IMR-90 (cell line): ENCODE measurements at regions not wholly inside any gene's neighbourhood (a gene's known extent, or its start where the extent isn't known, plus 50 kb on each side); places are given as distances from the start of the nearest gene placed in this dataset.

Source experiments
- ATAC-seq: fragments of 200-7000 bp; cut with Tn5 transposase; 2 replicates; pipeline ENCODE4 v1.9.1; 2020; ENCODE audit warnings: low read depth, mild to moderate bottlenecking, moderate library complexity
- BruUV-seq: library from RNA; stranded (reverse); fragments of 400-500 nt; replicated peaks from 2 replicates; lab custom pipeline; 2021; lab: Mats Ljungman, UMichigan
- CTCF ChIA-PET: fragments of 300-600 bp; formaldehyde crosslinking; extraction: SDS; loops from one replicate; lab custom pipeline; 2021; ENCODE audit warnings: antibody characterized with exemption; lab: Yijun Ruan, JAX
- POLR2A ChIA-PET: fragments of 300-600 bp; sonication (Branson Sonifier 250); formaldehyde crosslinking; loops from one replicate; lab custom pipeline; 2022; ENCODE audit warnings: antibody characterized with exemption; ENCODE audit not compliant: unreplicated experiment; lab: Charles Lee
- DNase-seq: peaks from one replicate; pipeline ENCODE4 v3.0.0; 2013
- H2AFZ ChIP-seq: replicated peaks from 2 replicates; pipeline ENCODE3; 2013; ENCODE audit warnings: low read length, mild to moderate bottlenecking; ENCODE audit not compliant: poor library complexity
- H2AK5ac ChIP-seq: 2 replicates; pipeline ENCODE4 v1.6.1; 2013; ENCODE audit warnings: low read depth, low read length, inconsistent platforms
- H2AK9ac ChIP-seq: replicated peaks from 2 replicates; pipeline ENCODE3; 2013; ENCODE audit warnings: mild to moderate bottlenecking, low read depth, low read length, moderate library complexity; ENCODE audit not compliant: poor library complexity
- H2BK120ac ChIP-seq: 2 replicates; pipeline ENCODE4 v1.6.1; 2013; ENCODE audit warnings: low read depth, low read length, inconsistent platforms
- H2BK15ac ChIP-seq: 3 replicates; pipeline ENCODE4 v1.6.1; 2013; ENCODE audit warnings: low read depth, low read length, inconsistent platforms
- H2BK20ac ChIP-seq: 2 replicates; pipeline ENCODE4 v1.6.1; 2013; ENCODE audit warnings: low read depth, mild to moderate bottlenecking, inconsistent platforms, low read length, moderate library complexity
- H2BK5ac ChIP-seq: 2 replicates; pipeline ENCODE4 v1.6.1; 2013; ENCODE audit warnings: mild to moderate bottlenecking, low read depth, low read length, inconsistent platforms; ENCODE audit not compliant: poor library complexity, severe bottlenecking
- H3K14ac ChIP-seq: replicated peaks from 2 replicates; pipeline ENCODE4 v1.6.1; 2013; ENCODE audit warnings: low read depth, low read length, inconsistent platforms
- H3K18ac ChIP-seq: 2 replicates; pipeline ENCODE4 v1.6.1; 2013; ENCODE audit warnings: low read depth, low read length, control low read depth
- H3K23ac ChIP-seq: 2 replicates; pipeline ENCODE4 v1.6.1; 2013; ENCODE audit warnings: low read depth, low read length, inconsistent platforms
- H3K27ac ChIP-seq: 2 replicates; pipeline ENCODE4 v1.5.1; 2013; ENCODE audit warnings: mild to moderate bottlenecking, control low read depth, low read length; ENCODE audit not compliant: insufficient read depth
- H3K27me3 ChIP-seq: 2 replicates; pipeline ENCODE4 v1.6.1; 2013; ENCODE audit warnings: low read length; ENCODE audit not compliant: control insufficient read depth, insufficient read depth
- H3K36me3 ChIP-seq: 2 replicates; pipeline ENCODE4 v1.6.1; 2013; ENCODE audit warnings: low read length, mixed read lengths; ENCODE audit not compliant: control insufficient read depth, insufficient read depth
- H3K4ac ChIP-seq: 2 replicates; pipeline ENCODE4 v1.6.1; 2013; ENCODE audit warnings: low read depth, low read length, inconsistent platforms
- H3K4me1 ChIP-seq: 2 replicates; pipeline ENCODE4 v1.6.1; 2013; ENCODE audit warnings: low read length, mixed read lengths; ENCODE audit not compliant: control insufficient read depth, insufficient read depth
- H3K4me2 ChIP-seq: 2 replicates; pipeline ENCODE4 v1.6.1; 2013; ENCODE audit warnings: low read depth, mild to moderate bottlenecking, control low read depth, low read length, moderate library complexity
- H3K4me3 ChIP-seq: 2 replicates; pipeline ENCODE4 v1.5.1; 2013; ENCODE audit warnings: low read depth, mild to moderate bottlenecking, control low read depth, low read length, moderate library complexity; ENCODE audit not compliant: insufficient read depth
- H3K56ac ChIP-seq: 2 replicates; pipeline ENCODE4 v1.6.1; 2013; ENCODE audit warnings: low read length, inconsistent platforms; ENCODE audit not compliant: insufficient read depth; ENCODE audit errors: extremely low read depth
- H3K79me1 ChIP-seq, 2 experiments: 2 replicates each; pipeline ENCODE4 v1.6.1; 2013; ENCODE audit warnings: low read length in 2 of 2, inconsistent platforms in 1 of 2, low read depth in 1 of 2
- H3K9ac ChIP-seq: 2 replicates; pipeline ENCODE4 v1.6.1; 2013; ENCODE audit warnings: low read depth, low read length, control low read depth
- H3K9me1 ChIP-seq: 2 replicates; pipeline ENCODE4 v1.6.1; 2013; ENCODE audit warnings: low read length, inconsistent platforms; ENCODE audit not compliant: insufficient read depth
- H3K9me3 ChIP-seq: 2 replicates; pipeline ENCODE4 v1.6.1; 2013; ENCODE audit warnings: low read length; ENCODE audit not compliant: control insufficient read depth, insufficient read depth
- H4K20me1 ChIP-seq: 2 replicates; pipeline ENCODE4 v1.6.1; 2013; ENCODE audit warnings: low read length, inconsistent platforms; ENCODE audit not compliant: insufficient read depth
- H4K5ac ChIP-seq: 2 replicates; pipeline ENCODE4 v1.6.1; 2013; ENCODE audit warnings: mild to moderate bottlenecking, low read depth, low read length, control low read depth
- H4K8ac ChIP-seq, 2 experiments: 2 replicates each; pipeline ENCODE4 v1.6.1; 2013; ENCODE audit warnings: low read depth in 2 of 2, low read length in 2 of 2, control low read depth in 1 of 2, inconsistent platforms in 1 of 2
- H4K91ac ChIP-seq: 2 replicates; pipeline ENCODE4 v1.6.1; 2013; ENCODE audit warnings: low read depth, low read length, inconsistent platforms; ENCODE audit not compliant: insufficient read depth
- BHLHE40 ChIP-seq: fragments of 150-350 bp; IDR thresholded peaks from 2 replicates; pipeline ENCODE4 v1.6.1; 2016; ENCODE audit warnings: mild to moderate bottlenecking, low read depth, low read length
- CEBPB ChIP-seq: IDR thresholded peaks from 2 replicates; pipeline ENCODE4 v1.6.1; 2012; ENCODE audit warnings: low read depth, low read length, improper control_type of control experiment
- CHD1 ChIP-seq: IDR thresholded peaks from 2 replicates; pipeline ENCODE4 v1.6.1; 2012; ENCODE audit warnings: low read depth, low read length, improper control_type of control experiment
- FOS ChIP-seq: fragments of 150-350 bp; IDR thresholded peaks from 2 replicates; pipeline ENCODE4 v1.6.1; 2016; ENCODE audit warnings: low read depth, low read length
- MAFK ChIP-seq: IDR thresholded peaks from 2 replicates; pipeline ENCODE4 v1.6.1; 2012; ENCODE audit warnings: low read depth, low read length, improper control_type of control experiment
- MAZ ChIP-seq: IDR thresholded peaks from 2 replicates; pipeline ENCODE4 v1.6.1; 2012; ENCODE audit warnings: low read depth, mild to moderate bottlenecking, low read length, improper control_type of control experiment, moderate library complexity, borderline replicate concordance
- NFE2L2 ChIP-seq: fragments of 150-350 bp; IDR thresholded peaks from 2 replicates; pipeline ENCODE4 v1.6.1; 2016; ENCODE audit warnings: low read depth, mild to moderate bottlenecking, low read length
- POLR2A ChIP-seq: IDR thresholded peaks from 2 replicates; pipeline ENCODE4 v1.6.1; 2012; ENCODE audit warnings: mild to moderate bottlenecking, low read depth, low read length
- RCOR1 ChIP-seq: IDR thresholded peaks from 2 replicates; pipeline ENCODE4 v1.6.1; 2012; ENCODE audit warnings: mild to moderate bottlenecking, low read length, improper control_type of control experiment; ENCODE audit not compliant: insufficient replicate concordance
- RFX5 ChIP-seq: IDR thresholded peaks from 2 replicates; pipeline ENCODE4 v1.8.0; 2012; ENCODE audit warnings: low read depth, mild to moderate bottlenecking, low read length, moderate library complexity
- SMC3 ChIP-seq: fragments of 150-350 bp; IDR thresholded peaks from 2 replicates; pipeline ENCODE4 v1.6.1; 2016; ENCODE audit warnings: low read depth, mild to moderate bottlenecking, antibody characterized with exemption, low read length, moderate library complexity
- WGBS, 2 experiments: methylation state at CpG; one replicate each; pipeline versions ENCODE4 v1.1.5 to v1.1.7; 2013; ENCODE audit warnings: missing lambda C conversion rate in 2 of 2; ENCODE audit not compliant: insufficient read length in 1 of 2; ENCODE audit errors: extremely low coverage in 2 of 2; 5-methylcytosine and 5-hydroxymethylcytosine counted together
- dilution Hi-C: fragments of 300-500 bp; cut with HindIII; formaldehyde crosslinking; loops from one replicate; pipeline ENCODE4 v1.14.3; 2018; ENCODE audit warnings: low sequenced_read_pairs; ENCODE audit not compliant: unreplicated experiment
- in situ Hi-C: fragments of 300-500 bp; cut with MboI; formaldehyde crosslinking; loops from 3 replicates; pipeline ENCODE4 v1.14.3; 2019; ENCODE audit warnings: low sequenced_read_pairs, inconsistent platforms, mixed read lengths
- intact Hi-C: fragments of 100-400 bp; cut with micrococcal nuclease; formaldehyde crosslinking; loops from 2 replicates; pipeline ENCODE4 v1.10.0; 2022

DNA sequence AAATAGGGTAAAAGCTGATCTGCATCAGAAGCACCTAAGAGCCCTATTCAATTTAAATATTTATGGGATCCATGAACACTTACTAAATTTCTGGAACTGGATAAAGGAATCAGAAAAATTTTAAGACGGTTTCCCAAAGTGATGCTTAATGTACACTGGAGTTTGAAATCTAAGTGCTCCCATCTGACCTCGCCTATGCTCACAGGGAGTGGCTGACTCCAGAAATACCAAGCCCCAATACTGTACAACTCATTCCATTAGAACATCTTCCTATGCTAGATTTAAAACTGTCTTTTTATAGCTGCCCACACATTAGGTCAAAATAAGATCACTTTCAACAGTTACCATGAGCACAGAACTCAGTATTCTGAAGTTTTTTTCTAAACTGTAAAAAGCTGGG is 1214.6 kb downstream of the CDH11 start:
- no peak overlapping the region for H2BK5ac ChIP-seq
- H3K18ac ChIP-seq = no peak overlapping the region
- no peak overlapping the region for H3K4me2 ChIP-seq
- H2AK5ac ChIP-seq = no peak overlapping the region
- CTCF ChIA-PET = no interaction called here
- H3K4ac ChIP-seq = no peak overlapping the region
- POLR2A ChIA-PET = no interaction called here
- no peak overlapping the region for H3K9ac ChIP-seq
- DNase-seq (no peak), ATAC-seq (no peak)
- H2AFZ ChIP-seq = no peak overlapping the region
- no peak overlapping the region for H3K4me3 ChIP-seq
- WGBS, 2 experiments = no CpG with 5 or more reads among the region's 2 CpGs
- H4K8ac ChIP-seq = no peak overlapping the region
- intact Hi-C loops (no loop called here), dilution Hi-C loops (no loop called here), in situ Hi-C loops (no loop called here)
- H3K27ac ChIP-seq = no peak overlapping the region
- no peaks in the 10 kb centered on the region for H3K79me1 ChIP-seq
- no TSS peak for BruUV-seq
- no peaks in the 10 kb centered on the region for H3K27me3 ChIP-seq
- no peak overlapping the region for H2BK15ac ChIP-seq
- no peaks in the 10 kb centered on the region for H4K20me1 ChIP-seq
- no peak overlapping the region for H2BK20ac ChIP-seq
- peaks cover 2% of the 10 kb centered on the region; the same call in 1 of the 2 replicates for H3K9me3 ChIP-seq
- H4K5ac ChIP-seq = no peak overlapping the region
- no peaks in the 10 kb centered on the region for H3K36me3 ChIP-seq
- no peak overlapping the region for H3K23ac ChIP-seq
- no peaks in the 10 kb centered on the region for H3K4me1 ChIP-seq
- H3K9me1 ChIP-seq = no peaks in the 10 kb centered on the region
- H3K56ac ChIP-seq = no peak overlapping the region
- no peak for TF ChIP-seq MAFK
- TF ChIP-seq RFX5 = no peak
- TF ChIP-seq CEBPB = no peak
- TF ChIP-seq CHD1 = no peak
- TF ChIP-seq MAZ = no peak
- no peak for TF ChIP-seq RCOR1
- TF ChIP-seq SMC3 = no peak
- no peak for TF ChIP-seq POLR2A
- no peak for TF ChIP-seq NFE2L2
- no peak for TF ChIP-seq BHLHE40
- no peak for TF ChIP-seq FOS
- H4K91ac ChIP-seq = no peak overlapping the region
- H3K14ac ChIP-seq = no peak overlapping the region
- H2BK120ac ChIP-seq = no peak overlapping the region
- no peak overlapping the region for H2AK9ac ChIP-seq
